Fibroblast of the aortic adventitia (primary cell): ENCODE measurements at regions not wholly inside any gene's neighbourhood (a gene's known extent, or its start where the extent isn't known, plus 50 kb on each side); places are given as distances from the start of the nearest gene placed in this dataset.
A peak's percentile ranks its signal among the peaks of the same experiment; 100 is the strongest.

Experiments used
- DNase-seq: peaks from one replicate; pipeline ENCODE4 v3.0.0-alpha.2; 2010; ENCODE audit warnings: low read depth
- H3K4me3 ChIP-seq: 2 replicates; pipeline ENCODE4 v1.5.1; 2011; ENCODE audit warnings: low read depth, mild to moderate bottlenecking, control low read depth, low read length, moderate library complexity
- TF ChIP-seq, protein P1 (sequence below): IDR thresholded peaks from 2 replicates; pipeline ENCODE4 v1.5.1; 2011; ENCODE audit warnings: mild to moderate bottlenecking, low read length, control low read depth, inconsistent platforms; ENCODE audit not compliant: insufficient read depth

DNA sequence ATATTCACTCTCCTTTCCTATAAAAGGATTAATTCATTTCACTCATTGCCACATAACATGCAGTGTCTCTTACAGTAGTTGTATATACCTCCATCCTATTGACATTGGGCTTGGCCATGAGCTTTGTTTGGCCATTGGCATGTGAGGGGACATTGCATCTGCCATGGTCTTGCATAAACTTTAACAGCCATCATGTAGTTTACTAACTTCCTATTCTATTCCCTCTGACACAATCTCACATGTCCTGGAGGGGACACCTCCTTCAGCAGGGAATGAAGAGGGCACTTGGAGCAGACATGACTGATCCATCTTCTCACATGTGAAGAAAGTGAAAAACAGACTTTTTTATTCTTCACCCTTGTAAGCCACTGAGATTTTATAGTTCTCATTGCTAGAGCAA is 115.5 kb upstream of the MARCKS start:
- DNase-seq = no peak
- no peak overlapping the region for H3K4me3 ChIP-seq
- TF ChIP-seq, protein P1, sequence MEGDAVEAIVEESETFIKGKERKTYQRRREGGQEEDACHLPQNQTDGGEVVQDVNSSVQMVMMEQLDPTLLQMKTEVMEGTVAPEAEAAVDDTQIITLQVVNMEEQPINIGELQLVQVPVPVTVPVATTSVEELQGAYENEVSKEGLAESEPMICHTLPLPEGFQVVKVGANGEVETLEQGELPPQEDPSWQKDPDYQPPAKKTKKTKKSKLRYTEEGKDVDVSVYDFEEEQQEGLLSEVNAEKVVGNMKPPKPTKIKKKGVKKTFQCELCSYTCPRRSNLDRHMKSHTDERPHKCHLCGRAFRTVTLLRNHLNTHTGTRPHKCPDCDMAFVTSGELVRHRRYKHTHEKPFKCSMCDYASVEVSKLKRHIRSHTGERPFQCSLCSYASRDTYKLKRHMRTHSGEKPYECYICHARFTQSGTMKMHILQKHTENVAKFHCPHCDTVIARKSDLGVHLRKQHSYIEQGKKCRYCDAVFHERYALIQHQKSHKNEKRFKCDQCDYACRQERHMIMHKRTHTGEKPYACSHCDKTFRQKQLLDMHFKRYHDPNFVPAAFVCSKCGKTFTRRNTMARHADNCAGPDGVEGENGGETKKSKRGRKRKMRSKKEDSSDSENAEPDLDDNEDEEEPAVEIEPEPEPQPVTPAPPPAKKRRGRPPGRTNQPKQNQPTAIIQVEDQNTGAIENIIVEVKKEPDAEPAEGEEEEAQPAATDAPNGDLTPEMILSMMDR = no peak

DNA sequence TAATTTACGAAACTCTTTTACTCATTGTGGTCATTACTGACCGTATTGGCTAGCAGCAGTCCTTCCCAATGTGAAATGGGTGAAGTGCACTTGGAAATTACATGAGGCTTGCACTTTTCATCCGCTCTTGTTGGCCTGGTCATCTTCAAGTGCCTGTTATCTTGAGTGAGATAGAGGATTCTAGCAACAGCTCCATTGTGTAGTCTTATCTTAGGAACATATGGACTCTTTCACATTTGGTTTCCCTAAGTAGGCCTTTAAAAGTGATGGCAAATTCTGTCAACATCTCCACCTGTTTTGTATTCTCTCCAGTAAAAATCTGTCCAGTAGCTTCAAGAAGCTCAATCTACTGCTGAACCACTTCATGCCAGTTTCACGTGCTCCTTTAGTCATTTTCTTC is 114.8 kb upstream of the MARCKS start:
- DNase-seq = peak; percentile 7
- no peak overlapping the region for H3K4me3 ChIP-seq
- TF ChIP-seq, protein P1 = no peak

DNA sequence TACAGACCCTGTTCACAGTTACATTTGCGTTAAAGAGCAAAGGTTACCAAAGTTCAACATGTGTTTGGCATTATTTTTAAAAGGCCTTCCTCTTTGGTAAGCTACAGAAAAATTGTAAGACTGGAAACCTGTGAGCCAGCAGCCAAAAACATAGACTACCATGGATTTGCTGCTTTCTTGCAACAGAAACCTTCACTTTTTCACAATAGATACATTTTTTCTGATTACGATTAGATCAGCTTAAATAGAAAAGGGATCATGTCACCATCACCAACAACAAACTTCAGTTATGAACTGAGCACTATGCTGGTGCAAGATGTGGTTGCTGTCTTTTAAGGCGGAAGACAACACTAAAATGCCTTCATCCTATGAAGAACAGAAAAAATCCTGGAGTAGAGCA is 112.3 kb upstream of the MARCKS start:
- TF ChIP-seq, protein P1 = no peak
- no peak overlapping the region for H3K4me3 ChIP-seq
- peak; percentile 11 for DNase-seq

DNA sequence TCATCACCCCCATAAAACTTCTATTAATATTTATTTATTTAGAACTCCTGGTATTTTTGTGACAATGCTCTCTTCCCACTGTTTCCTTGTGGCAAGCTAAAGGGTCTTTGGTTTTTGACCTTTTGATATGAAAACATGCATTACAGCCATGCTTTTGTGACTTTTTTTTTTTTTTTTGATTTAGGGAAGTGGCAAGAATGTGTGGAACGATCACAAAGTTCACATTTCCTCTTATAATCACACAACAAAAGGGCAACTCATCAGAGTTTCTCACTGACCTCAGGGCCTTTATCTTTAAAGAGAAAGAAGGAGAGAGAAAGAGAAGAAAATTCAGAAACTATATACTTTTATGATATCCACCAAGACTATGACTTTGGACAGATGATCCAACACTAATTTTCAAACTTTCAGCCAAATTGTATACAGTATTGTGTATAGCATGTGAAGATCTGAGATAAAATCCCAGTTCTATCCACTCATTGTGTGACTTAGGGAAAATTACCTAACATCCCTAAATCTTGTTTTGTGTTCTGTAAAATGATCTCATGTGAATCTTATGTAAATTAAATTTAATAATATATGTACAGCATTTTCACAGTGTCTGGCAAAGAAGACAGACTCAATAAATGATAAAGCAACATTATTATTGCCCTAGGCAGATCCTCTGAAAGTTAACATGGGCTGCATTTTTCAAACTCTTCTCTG is 106.8 kb upstream of the MARCKS start:
- no peak for DNase-seq
- TF ChIP-seq, protein P1 = no peak
- no peak overlapping the region for H3K4me3 ChIP-seq

DNA sequence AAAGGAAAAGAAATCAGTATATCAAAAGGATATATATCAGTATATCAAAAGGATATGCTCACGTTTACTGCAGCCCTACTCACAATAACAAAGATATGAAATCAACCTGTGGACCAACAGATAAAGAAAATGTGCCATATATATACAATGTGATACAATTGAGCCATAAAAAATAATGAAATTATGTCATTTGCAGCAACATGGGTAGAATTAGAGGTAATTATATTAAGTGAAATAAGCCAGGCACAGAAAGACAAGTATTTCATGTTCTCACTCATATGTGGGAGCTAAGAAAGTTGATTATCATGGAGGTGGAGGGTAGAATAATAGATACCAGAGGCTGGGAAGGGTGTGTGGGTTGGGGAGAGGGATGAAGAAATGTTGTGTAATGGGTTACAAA is 102.9 kb upstream of the MARCKS start:
- no peak for DNase-seq
- H3K4me3 ChIP-seq = no peak overlapping the region
- TF ChIP-seq, protein P1 = no peak

DNA sequence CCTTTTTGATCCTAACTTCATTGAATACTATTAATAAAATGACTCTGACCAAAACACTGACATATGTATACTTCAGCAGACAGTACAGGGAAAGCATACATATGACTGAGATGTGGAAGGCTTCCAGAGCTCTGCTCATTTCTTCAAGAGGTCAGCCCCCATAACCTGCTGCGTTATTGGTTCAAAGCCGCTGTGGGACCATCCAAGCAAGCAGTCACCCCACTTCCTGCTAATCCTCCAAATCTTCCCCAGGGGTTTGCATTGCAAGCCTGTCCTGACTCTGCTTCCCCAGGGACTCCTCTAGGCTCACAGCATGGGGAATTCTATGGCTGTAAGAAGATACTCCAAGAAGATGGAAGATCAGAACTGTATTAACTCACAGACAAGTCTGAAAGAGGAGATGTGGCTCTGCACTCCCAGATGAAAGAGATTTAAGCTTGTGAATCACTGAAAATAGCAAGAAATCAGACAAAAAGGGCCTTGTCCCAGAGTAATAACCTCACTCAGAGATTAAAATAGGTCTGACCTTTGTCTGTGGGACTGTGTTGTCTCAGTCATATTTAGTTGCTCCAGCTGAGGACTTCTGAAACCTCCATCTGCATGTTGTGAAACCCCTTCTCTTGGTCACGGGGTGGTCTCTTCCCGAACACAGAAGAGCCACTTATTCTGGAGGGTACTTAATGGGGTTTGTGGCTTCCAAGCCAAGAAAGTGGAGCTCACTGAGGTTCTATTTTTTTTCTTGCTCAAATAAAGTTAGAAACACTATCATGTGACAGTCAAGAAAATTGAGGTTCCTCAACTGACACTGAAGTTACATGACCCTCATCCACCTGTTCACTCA is 101.5 kb upstream of the MARCKS start:
- no peak overlapping the region for H3K4me3 ChIP-seq
- DNase-seq = no peak
- TF ChIP-seq, protein P1 = no peak
